ENCODE measurements at regions not wholly inside any gene's neighbourhood (a gene's known extent, or its start where the extent isn't known, plus 50 kb on each side); places are given as distances from the start of the nearest gene placed in this dataset.

DNA sequence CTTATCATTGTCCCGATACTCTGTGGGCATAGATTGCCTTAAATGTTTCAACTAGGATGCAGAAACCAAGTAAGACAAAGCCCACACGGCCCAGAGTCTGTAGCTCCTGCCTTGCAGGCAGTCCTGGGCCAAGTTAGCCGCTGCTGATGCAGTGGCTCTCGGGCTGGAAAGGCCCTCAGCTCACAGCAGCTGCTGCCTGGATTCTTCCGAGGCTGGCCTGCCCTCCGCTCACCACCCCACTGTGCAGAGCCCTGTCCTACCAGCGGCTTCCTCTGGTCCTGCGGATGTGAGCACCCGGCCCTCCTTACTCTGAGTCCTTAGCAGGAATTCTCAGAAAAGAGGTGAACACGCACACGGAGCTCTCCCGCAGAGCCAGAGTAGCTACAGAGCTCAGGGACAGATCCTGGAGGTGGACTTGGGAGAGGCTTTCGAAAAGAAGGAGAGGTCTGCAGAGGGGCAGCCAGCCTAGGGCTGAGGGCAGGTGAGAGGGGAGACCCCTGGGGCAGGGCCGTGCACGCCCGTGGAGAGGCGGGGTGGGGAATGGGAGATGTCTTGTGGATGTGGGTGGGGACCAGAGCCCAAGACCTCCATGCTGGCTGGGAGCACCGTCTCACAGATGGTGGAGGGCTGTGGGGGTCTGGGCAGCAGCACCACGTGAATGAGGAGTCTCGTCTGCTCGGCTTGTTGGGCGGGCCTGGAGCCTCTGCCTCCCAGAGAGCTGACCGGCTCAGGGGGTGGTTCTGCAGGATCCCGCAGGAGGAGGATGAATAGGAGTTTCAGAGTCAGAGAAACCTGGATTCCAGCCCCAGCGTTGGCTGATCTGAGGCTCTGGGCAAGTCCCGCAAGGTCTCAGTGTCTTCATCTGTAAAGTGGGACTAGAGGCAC is 117.4 kb upstream of the B3GAT1 start:
- intact Hi-C loops (cut with micrococcal nuclease; ENCODE audit: unreplicated experiment), result no loop called here
- H3K27me3 ChIP-seq (ENCODE audit: insufficient read depth, low read depth), result peaks cover 51% of the 10 kb centered on the region
- no peak overlapping the region for H3K4me3 ChIP-seq
- H3F3A ChIP-seq (ENCODE audit: insufficient read depth, low read depth), result no peaks in the 10 kb centered on the region
- no peaks in the 10 kb centered on the region for H3K36me3 ChIP-seq (ENCODE audit: low read depth)
- no peaks in the 10 kb centered on the region for H3K79me2 ChIP-seq (ENCODE audit: low read depth)
- POLR2A ChIA-PET (ENCODE audit: unreplicated experiment), result no interaction called here
- no peaks in the 10 kb centered on the region for H3K4me1 ChIP-seq (replicated peaks; ENCODE audit: insufficient read depth)
- no peak overlapping the region for H3K27ac ChIP-seq
- no TSS peak for BruUV-seq (replicated peaks)
- H3K9me3 ChIP-seq (ENCODE audit: insufficient read depth, low read depth), result no peaks in the 10 kb centered on the region
- H4K20me1 ChIP-seq (ENCODE audit: insufficient read depth), result no peaks in the 10 kb centered on the region; the same call in 1 of the 2 replicates
- H3K4me2 ChIP-seq, result no peak overlapping the region
- H2AFZ ChIP-seq, result no peak overlapping the region
- TF ChIP-seq, protein P1, sequence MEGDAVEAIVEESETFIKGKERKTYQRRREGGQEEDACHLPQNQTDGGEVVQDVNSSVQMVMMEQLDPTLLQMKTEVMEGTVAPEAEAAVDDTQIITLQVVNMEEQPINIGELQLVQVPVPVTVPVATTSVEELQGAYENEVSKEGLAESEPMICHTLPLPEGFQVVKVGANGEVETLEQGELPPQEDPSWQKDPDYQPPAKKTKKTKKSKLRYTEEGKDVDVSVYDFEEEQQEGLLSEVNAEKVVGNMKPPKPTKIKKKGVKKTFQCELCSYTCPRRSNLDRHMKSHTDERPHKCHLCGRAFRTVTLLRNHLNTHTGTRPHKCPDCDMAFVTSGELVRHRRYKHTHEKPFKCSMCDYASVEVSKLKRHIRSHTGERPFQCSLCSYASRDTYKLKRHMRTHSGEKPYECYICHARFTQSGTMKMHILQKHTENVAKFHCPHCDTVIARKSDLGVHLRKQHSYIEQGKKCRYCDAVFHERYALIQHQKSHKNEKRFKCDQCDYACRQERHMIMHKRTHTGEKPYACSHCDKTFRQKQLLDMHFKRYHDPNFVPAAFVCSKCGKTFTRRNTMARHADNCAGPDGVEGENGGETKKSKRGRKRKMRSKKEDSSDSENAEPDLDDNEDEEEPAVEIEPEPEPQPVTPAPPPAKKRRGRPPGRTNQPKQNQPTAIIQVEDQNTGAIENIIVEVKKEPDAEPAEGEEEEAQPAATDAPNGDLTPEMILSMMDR (conservative IDR thresholded peaks at IDR 0.05), result no peak
- TF ChIP-seq EZH2 (IDR thresholded peaks at IDR 0.05; ENCODE audit: low read depth), result no peak
- CTCF ChIA-PET, result no interaction called here
- no peaks in the 10 kb centered on the region for H3K9me2 ChIP-seq (ENCODE audit: insufficient read depth)
- no peak for DNase-seq

DNA sequence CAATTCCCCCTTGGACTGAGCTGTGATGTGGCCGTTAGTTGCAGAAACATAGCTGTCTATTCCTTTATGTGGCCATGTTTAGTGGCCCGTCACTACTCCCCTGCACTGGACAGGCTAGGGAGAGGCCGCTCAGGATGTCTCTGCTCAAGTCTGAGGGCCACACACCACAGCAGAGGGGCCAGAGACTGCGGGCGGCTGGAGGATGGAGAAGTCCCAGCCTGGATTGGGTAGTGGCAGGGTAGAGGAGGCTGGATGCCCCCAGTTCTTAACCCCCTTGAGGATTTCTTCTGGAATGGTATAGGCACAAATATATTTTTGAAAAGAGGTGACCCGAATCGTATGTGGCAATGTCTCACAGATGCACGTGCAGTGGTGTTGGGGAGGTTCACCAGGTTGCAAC is 116.4 kb upstream of the B3GAT1 start:
- no peak for DNase-seq
- H2AFZ ChIP-seq, result no peak overlapping the region
- no peaks in the 10 kb centered on the region for H3K36me3 ChIP-seq (ENCODE audit: low read depth)
- no peaks in the 10 kb centered on the region; the same call in 1 of the 2 replicates for H4K20me1 ChIP-seq (ENCODE audit: insufficient read depth)
- H3F3A ChIP-seq (ENCODE audit: insufficient read depth, low read depth), result no peaks in the 10 kb centered on the region
- BruUV-seq (replicated peaks), result no TSS peak
- H3K27ac ChIP-seq, result no peak overlapping the region
- ChIA-PET POLR2A (ENCODE audit: unreplicated experiment) (no interaction called here), CTCF (no interaction called here)
- H3K9me3 ChIP-seq (ENCODE audit: insufficient read depth, low read depth), result no peaks in the 10 kb centered on the region
- H3K4me3 ChIP-seq, result no peak overlapping the region
- H3K4me2 ChIP-seq, result no peak overlapping the region
- no peaks in the 10 kb centered on the region for H3K9me2 ChIP-seq (ENCODE audit: insufficient read depth)
- H3K27me3 ChIP-seq (ENCODE audit: insufficient read depth, low read depth), result peaks cover 53% of the 10 kb centered on the region
- no peaks in the 10 kb centered on the region for H3K4me1 ChIP-seq (replicated peaks; ENCODE audit: insufficient read depth)
- TF ChIP-seq, protein P1 (conservative IDR thresholded peaks at IDR 0.05), result no peak
- TF ChIP-seq EZH2 (IDR thresholded peaks at IDR 0.05; ENCODE audit: low read depth), result no peak
- no peaks in the 10 kb centered on the region for H3K79me2 ChIP-seq (ENCODE audit: low read depth)
- intact Hi-C loops (cut with micrococcal nuclease; ENCODE audit: unreplicated experiment), result no loop called here

- Histone ChIP-seq H3K27me3 (ENCODE audit: insufficient read depth, low read depth) (peaks cover 59% of the 10 kb centered on the region), H3K4me1 (replicated peaks; ENCODE audit: insufficient read depth) (no peaks in the 10 kb centered on the region), H3K36me3 (ENCODE audit: low read depth) (no peaks in the 10 kb centered on the region), H3K9me3 (ENCODE audit: insufficient read depth, low read depth) (no peaks in the 10 kb centered on the region), H3K4me3 (no peak overlapping the region), H3F3A (ENCODE audit: insufficient read depth, low read depth) (no peaks in the 10 kb centered on the region), H4K20me1 (ENCODE audit: insufficient read depth) (no peaks in the 10 kb centered on the region; the same call in 1 of the 2 replicates), H3K79me2 (ENCODE audit: low read depth) (no peaks in the 10 kb centered on the region), H3K27ac (no peak overlapping the region), H3K4me2 (no peak overlapping the region), H3K9me2 (ENCODE audit: insufficient read depth) (no peaks in the 10 kb centered on the region), H2AFZ (no peak overlapping the region)
- no peak for TF ChIP-seq EZH2 (IDR thresholded peaks at IDR 0.05; ENCODE audit: low read depth)
- TF ChIP-seq, protein P1 (conservative IDR thresholded peaks at IDR 0.05), result no peak
- no peak for DNase-seq
- ChIA-PET POLR2A (ENCODE audit: unreplicated experiment) (no interaction called here), CTCF (no interaction called here)
- BruUV-seq (replicated peaks), result no TSS peak
- intact Hi-C loops (cut with micrococcal nuclease; ENCODE audit: unreplicated experiment), result no loop called here
Observed at GRCh38 chr11:134527382-134528243, 115.6 kb upstream of the B3GAT1 start.
